ENCODE measurements at regions not wholly inside any gene's neighbourhood (a gene's known extent, or its start where the extent isn't known, plus 50 kb on each side); places are given as distances from the start of the nearest gene placed in this dataset.

DNA sequence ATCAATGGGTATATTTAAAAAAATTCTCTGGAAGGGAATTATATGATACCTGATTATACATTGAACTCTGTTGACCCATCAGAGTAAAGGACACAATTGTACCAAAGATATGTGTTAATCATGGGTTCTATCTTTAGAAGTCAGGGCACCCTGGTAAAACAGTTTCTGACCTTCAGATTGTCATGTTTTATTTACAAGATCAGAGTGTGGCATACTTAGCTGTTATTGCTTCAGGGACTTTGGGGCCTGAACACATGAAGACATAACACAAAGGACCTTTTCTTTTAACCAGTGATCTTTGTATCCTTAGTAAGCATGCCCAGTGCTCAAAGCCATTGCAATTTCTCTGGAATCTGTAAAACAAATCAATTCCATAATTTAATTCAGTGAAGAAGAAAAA lies 204.8 kb upstream of the RPS6KA3 start:
- intact Hi-C loops (cut with micrococcal nuclease; ENCODE audit: unreplicated experiment) = no loop called here
- H3K9me3 Mint-ChIP-seq (ENCODE audit: low read depth, unreplicated experiment) = no peaks in the 10 kb centered on the region
- TF ChIP-seq, protein P1, sequence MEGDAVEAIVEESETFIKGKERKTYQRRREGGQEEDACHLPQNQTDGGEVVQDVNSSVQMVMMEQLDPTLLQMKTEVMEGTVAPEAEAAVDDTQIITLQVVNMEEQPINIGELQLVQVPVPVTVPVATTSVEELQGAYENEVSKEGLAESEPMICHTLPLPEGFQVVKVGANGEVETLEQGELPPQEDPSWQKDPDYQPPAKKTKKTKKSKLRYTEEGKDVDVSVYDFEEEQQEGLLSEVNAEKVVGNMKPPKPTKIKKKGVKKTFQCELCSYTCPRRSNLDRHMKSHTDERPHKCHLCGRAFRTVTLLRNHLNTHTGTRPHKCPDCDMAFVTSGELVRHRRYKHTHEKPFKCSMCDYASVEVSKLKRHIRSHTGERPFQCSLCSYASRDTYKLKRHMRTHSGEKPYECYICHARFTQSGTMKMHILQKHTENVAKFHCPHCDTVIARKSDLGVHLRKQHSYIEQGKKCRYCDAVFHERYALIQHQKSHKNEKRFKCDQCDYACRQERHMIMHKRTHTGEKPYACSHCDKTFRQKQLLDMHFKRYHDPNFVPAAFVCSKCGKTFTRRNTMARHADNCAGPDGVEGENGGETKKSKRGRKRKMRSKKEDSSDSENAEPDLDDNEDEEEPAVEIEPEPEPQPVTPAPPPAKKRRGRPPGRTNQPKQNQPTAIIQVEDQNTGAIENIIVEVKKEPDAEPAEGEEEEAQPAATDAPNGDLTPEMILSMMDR (IDR thresholded peaks at IDR 0.05; ENCODE audit: unreplicated experiment) = no peak
- DNase-seq = no peak
- no peaks in the 10 kb centered on the region for H3K36me3 Mint-ChIP-seq (ENCODE audit: insufficient read depth, unreplicated experiment)
- H3K27ac Mint-ChIP-seq (ENCODE audit: unreplicated experiment) = no peak overlapping the region
- CTCF ChIA-PET = no interaction called here
- H3K4me3 Mint-ChIP-seq (ENCODE audit: low read depth, unreplicated experiment) = no peak overlapping the region
- H3K4me1 Mint-ChIP-seq (ENCODE audit: low read depth, unreplicated experiment) = no peaks in the 10 kb centered on the region
- BruUV-seq (replicated peaks) = no TSS peak
- H3K27me3 Mint-ChIP-seq (ENCODE audit: unreplicated experiment) = no peaks in the 10 kb centered on the region

DNA sequence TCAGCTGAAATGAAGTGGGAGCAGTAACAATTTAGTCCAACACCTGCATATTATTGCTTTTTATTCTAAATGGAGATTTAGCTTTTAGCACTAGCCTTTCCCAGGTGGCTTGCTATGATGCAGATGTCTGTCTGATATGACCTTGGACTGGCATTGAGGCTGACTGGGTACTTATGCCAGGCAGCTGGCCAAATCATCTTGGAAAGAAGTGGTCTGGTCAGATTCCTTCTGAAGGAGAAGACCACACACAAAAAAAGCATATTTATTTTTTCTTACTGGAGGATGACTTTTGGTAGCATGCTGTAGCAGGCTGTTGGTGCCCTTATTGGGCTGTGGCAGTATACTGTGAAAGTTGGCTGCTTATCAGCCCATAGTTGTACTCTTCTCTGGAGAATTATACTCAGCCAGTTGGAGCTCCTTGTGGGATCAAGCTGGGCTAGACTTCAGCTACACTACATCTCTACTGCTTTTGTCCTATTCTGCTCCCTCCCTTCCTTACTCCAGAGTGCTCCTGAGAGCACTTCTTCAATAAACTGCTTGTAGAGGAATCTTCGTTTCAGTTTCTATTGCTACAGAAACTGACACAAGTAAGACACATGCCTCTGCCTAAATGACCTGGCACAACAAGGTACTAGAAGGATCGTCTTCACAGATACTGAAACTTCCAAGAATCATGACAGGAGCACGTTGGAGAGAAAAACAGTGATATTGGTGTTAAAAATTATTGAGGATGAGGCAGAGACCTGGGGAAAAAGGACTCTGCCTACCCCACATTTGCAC lies 196.8 kb upstream of the RPS6KA3 start:
- CTCF ChIA-PET = no interaction called here
- DNase-seq = no peak
- intact Hi-C loops (cut with micrococcal nuclease; ENCODE audit: unreplicated experiment) = no loop called here
- H3K4me3 Mint-ChIP-seq (ENCODE audit: low read depth, unreplicated experiment) = no peak overlapping the region
- H3K36me3 Mint-ChIP-seq (ENCODE audit: insufficient read depth, unreplicated experiment) = no peaks in the 10 kb centered on the region
- peaks cover 6% of the 10 kb centered on the region for H3K9me3 Mint-ChIP-seq (ENCODE audit: low read depth, unreplicated experiment)
- H3K27me3 Mint-ChIP-seq (ENCODE audit: unreplicated experiment) = no peaks in the 10 kb centered on the region
- TF ChIP-seq, protein P1 (IDR thresholded peaks at IDR 0.05; ENCODE audit: unreplicated experiment) = no peak
- no peak overlapping the region for H3K27ac Mint-ChIP-seq (ENCODE audit: unreplicated experiment)
- no peaks in the 10 kb centered on the region for H3K4me1 Mint-ChIP-seq (ENCODE audit: low read depth, unreplicated experiment)
- no TSS peak for BruUV-seq (replicated peaks)

DNA sequence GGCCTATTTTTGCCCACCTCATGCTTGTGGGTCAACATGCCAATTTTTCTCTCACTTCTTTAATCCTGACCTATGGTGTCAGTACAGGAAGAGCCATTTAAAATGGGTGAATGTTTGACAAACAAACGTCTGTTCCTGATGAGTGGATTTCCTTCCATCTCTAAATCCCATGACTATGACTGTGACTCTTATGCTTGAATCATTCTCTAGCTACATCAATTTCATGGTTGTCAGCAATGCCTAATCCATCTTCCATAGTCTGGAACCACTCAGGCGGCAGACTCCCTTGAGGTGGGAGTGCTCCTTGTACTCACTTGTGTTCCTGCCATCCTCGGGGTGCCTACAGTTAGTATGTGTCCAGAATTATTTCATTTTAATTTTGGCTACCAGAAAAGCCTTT lies 194.9 kb upstream of the RPS6KA3 start:
- no peaks in the 10 kb centered on the region for H3K4me1 Mint-ChIP-seq (ENCODE audit: low read depth, unreplicated experiment)
- CTCF ChIA-PET = no interaction called here
- H3K9me3 Mint-ChIP-seq (ENCODE audit: low read depth, unreplicated experiment) = peaks cover 6% of the 10 kb centered on the region
- intact Hi-C loops (cut with micrococcal nuclease; ENCODE audit: unreplicated experiment) = no loop called here
- no peaks in the 10 kb centered on the region for H3K27me3 Mint-ChIP-seq (ENCODE audit: unreplicated experiment)
- H3K4me3 Mint-ChIP-seq (ENCODE audit: low read depth, unreplicated experiment) = no peak overlapping the region
- no peak for DNase-seq
- H3K36me3 Mint-ChIP-seq (ENCODE audit: insufficient read depth, unreplicated experiment) = no peaks in the 10 kb centered on the region
- H3K27ac Mint-ChIP-seq (ENCODE audit: unreplicated experiment) = no peak overlapping the region
- BruUV-seq (replicated peaks) = no TSS peak
- TF ChIP-seq, protein P1 (IDR thresholded peaks at IDR 0.05; ENCODE audit: unreplicated experiment) = no peak

DNA sequence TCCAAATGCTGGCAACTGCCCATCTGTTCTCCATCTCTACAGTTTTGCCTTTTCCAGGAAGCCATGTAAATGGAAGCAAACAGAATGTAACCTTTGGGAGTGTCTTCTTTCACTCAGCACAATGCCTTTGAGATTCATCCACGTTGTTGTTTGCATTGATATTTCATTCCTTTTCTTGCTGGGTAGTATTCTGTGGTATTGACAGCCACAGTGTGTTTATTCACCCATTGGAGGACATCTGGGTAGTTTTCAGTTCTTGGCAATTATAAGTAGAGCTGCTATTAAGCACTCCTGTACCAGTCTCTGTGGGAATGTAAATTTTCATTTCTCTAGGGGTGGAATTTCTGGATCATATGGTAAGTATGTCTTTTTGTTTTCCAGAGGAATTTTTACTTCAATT lies 194.3 kb upstream of the RPS6KA3 start:
- H3K27me3 Mint-ChIP-seq (ENCODE audit: unreplicated experiment) = no peaks in the 10 kb centered on the region
- no TSS peak for BruUV-seq (replicated peaks)
- H3K27ac Mint-ChIP-seq (ENCODE audit: unreplicated experiment) = no peak overlapping the region
- CTCF ChIA-PET = no interaction called here
- H3K4me1 Mint-ChIP-seq (ENCODE audit: low read depth, unreplicated experiment) = no peaks in the 10 kb centered on the region
- no peak for DNase-seq
- H3K36me3 Mint-ChIP-seq (ENCODE audit: insufficient read depth, unreplicated experiment) = no peaks in the 10 kb centered on the region
- TF ChIP-seq, protein P1 (IDR thresholded peaks at IDR 0.05; ENCODE audit: unreplicated experiment) = no peak
- intact Hi-C loops (cut with micrococcal nuclease; ENCODE audit: unreplicated experiment) = no loop called here
- H3K9me3 Mint-ChIP-seq (ENCODE audit: low read depth, unreplicated experiment) = peaks cover 6% of the 10 kb centered on the region
- H3K4me3 Mint-ChIP-seq (ENCODE audit: low read depth, unreplicated experiment) = no peak overlapping the region
